ENCODE measurements at regions not wholly inside any gene's neighbourhood (a gene's known extent, or its start where the extent isn't known, plus 50 kb on each side); places are given as distances from the start of the nearest gene placed in this dataset.
"Not testable (repeated sequence)": the region's sequence is repeated elsewhere in the genome, so short reads cannot be mapped to it uniquely, and the experiment has no call there.

- TF ChIP-seq POLR2A (IDR thresholded peaks at IDR 0.05) (no peak), CTCF (IDR thresholded peaks at IDR 0.05) (no peak), POLR2AphosphoS5 (IDR thresholded peaks at IDR 0.05) (no peak), EP300 (IDR thresholded peaks at IDR 0.05) (no peak)
- Histone ChIP-seq H3K9me3 (no peaks in the 10 kb centered on the region), H3K4me3 (no peak overlapping the region), H3K27ac (no peak overlapping the region), H3K36me3 (no peaks in the 10 kb centered on the region), H3K4me1 (no peaks in the 10 kb centered on the region), H3K27me3 (no peaks in the 10 kb centered on the region)
- DNase-seq, result no peak
- WGBS, 2 donors, result 66 to 75% methylated on average over 6 of the region's 6 CpGs
- intact Hi-C loops (cut with DNase I), result no loop called here
Observed at GRCh38 chr6:18536591-18537055, 149.5 kb downstream of the RNF144B start.

GRCh38 chr6:18538315-18538714 is 151.2 kb downstream of the RNF144B start:
- no peak for TF ChIP-seq POLR2A (IDR thresholded peaks at IDR 0.05)
- no peak for TF ChIP-seq POLR2AphosphoS5 (IDR thresholded peaks at IDR 0.05)
- TF ChIP-seq CTCF (IDR thresholded peaks at IDR 0.05), result no peak
- TF ChIP-seq EP300 (IDR thresholded peaks at IDR 0.05), result no peak
- WGBS, 2 donors, result 75 to 92% methylated on average over 3 of the region's 3 CpGs
- no peak overlapping the region for H3K4me3 ChIP-seq
- intact Hi-C loops (cut with DNase I), result no loop called here
- no peak for DNase-seq
- H3K27ac ChIP-seq, result no peak overlapping the region
- H3K9me3 ChIP-seq, result no peaks in the 10 kb centered on the region
- no peaks in the 10 kb centered on the region for H3K36me3 ChIP-seq
- H3K4me1 ChIP-seq, result no peaks in the 10 kb centered on the region
- H3K27me3 ChIP-seq, result no peaks in the 10 kb centered on the region

- 81 to 84% methylated on average over 6 of the region's 6 CpGs for WGBS, 2 donors
- no peaks in the 10 kb centered on the region for H3K36me3 ChIP-seq
- intact Hi-C loops (cut with DNase I), result no loop called here
- H3K9me3 ChIP-seq, result no peaks in the 10 kb centered on the region
- H3K27me3 ChIP-seq, result no peaks in the 10 kb centered on the region
- no peaks in the 10 kb centered on the region for H3K4me1 ChIP-seq
- no peak for DNase-seq
- H3K27ac ChIP-seq, result no peak overlapping the region
- no peak overlapping the region for H3K4me3 ChIP-seq
- TF ChIP-seq CTCF (IDR thresholded peaks at IDR 0.05) (no peak), POLR2AphosphoS5 (IDR thresholded peaks at IDR 0.05) (no peak), POLR2A (IDR thresholded peaks at IDR 0.05) (no peak), EP300 (IDR thresholded peaks at IDR 0.05) (no peak)
Observed at GRCh38 chr6:18543051-18543450, 155.9 kb downstream of the RNF144B start.

- WGBS, 2 donors, result 53 to 76% methylated on average over 1 of the region's 1 CpG
- intact Hi-C loops (cut with DNase I); H3K9me3 ChIP-seq; H3K27ac ChIP-seq; DNase-seq; H3K4me1 ChIP-seq; H3K27me3 ChIP-seq; H3K36me3 ChIP-seq; H3K4me3 ChIP-seq: not testable (repeated sequence)
Observed at GRCh38 chr6:18545142-18545541, 158.0 kb downstream of the RNF144B start.

GRCh38 chr6:18545726-18546125 is 158.6 kb downstream of the RNF144B start:
- DNase-seq, result no peak
- Histone ChIP-seq H3K36me3 (no peaks in the 10 kb centered on the region), H3K27me3 (no peaks in the 10 kb centered on the region), H3K4me1 (no peaks in the 10 kb centered on the region), H3K27ac (no peak overlapping the region), H3K4me3 (no peak overlapping the region), H3K9me3 (no peaks in the 10 kb centered on the region)
- intact Hi-C loops (cut with DNase I), result no loop called here
- TF ChIP-seq POLR2AphosphoS5 (IDR thresholded peaks at IDR 0.05), result no peak
- TF ChIP-seq EP300 (IDR thresholded peaks at IDR 0.05), result no peak
- no peak for TF ChIP-seq POLR2A (IDR thresholded peaks at IDR 0.05)
- TF ChIP-seq CTCF (IDR thresholded peaks at IDR 0.05), result no peak

All from sigmoid colon (tissue), 6 donors.